Smooth muscle cell (in vitro differentiated cells): ENCODE measurements at regions not wholly inside any gene's neighbourhood (a gene's known extent, or its start where the extent isn't known, plus 50 kb on each side); places are given as distances from the start of the nearest gene placed in this dataset.

Experiments used
- DNase-seq: peaks from one replicate; lab custom pipeline; 2025; ENCODE audit not compliant: unreplicated experiment; lab: John Stamatoyannopoulos, UW
- H2AFZ ChIP-seq: fragments of 200-600 bp; sonication (generic); 2 replicates; pipeline ENCODE4 v1.6.0; 2016; ENCODE audit warnings: antibody characterized with exemption, low read depth, mild to moderate bottlenecking
- H3F3A ChIP-seq: fragments of 200-600 bp; sonication (generic); 2 replicates; pipeline ENCODE4 v1.6.0; 2017; ENCODE audit warnings: antibody characterized with exemption, low read depth
- H3K27ac ChIP-seq: fragments of 200-600 bp; sonication (generic); 2 replicates; pipeline ENCODE4 v1.5.1; 2016; ENCODE audit warnings: low read depth, mild to moderate bottlenecking
- H3K27me3 ChIP-seq: fragments of 200-600 bp; sonication (generic); 2 replicates; pipeline ENCODE4 v1.6.1; 2016; ENCODE audit warnings: low read depth, mild to moderate bottlenecking
- H3K36me3 ChIP-seq: fragments of 200-600 bp; sonication (generic); 2 replicates; pipeline ENCODE4 v1.5.1; 2016; ENCODE audit warnings: low read depth
- H3K4me1 ChIP-seq: fragments of 200-600 bp; sonication (generic); 2 replicates; pipeline ENCODE4 v1.5.1; 2016; ENCODE audit warnings: low read depth
- H3K4me2 ChIP-seq: fragments of 200-600 bp; sonication (generic); 2 replicates; pipeline ENCODE4 v1.6.0; 2016; ENCODE audit warnings: mild to moderate bottlenecking
- H3K4me3 ChIP-seq: fragments of 200-600 bp; sonication (generic); 2 replicates; pipeline ENCODE4 v1.5.1; 2016; ENCODE audit warnings: mild to moderate bottlenecking
- H3K79me2 ChIP-seq: fragments of 200-600 bp; sonication (generic); 2 replicates; pipeline ENCODE4 v1.6.0; 2016; ENCODE audit warnings: low read depth, mild to moderate bottlenecking
- H3K9ac ChIP-seq: fragments of 200-600 bp; sonication (generic); 2 replicates; pipeline ENCODE4 v1.6.0; 2016; ENCODE audit warnings: low read depth
- H3K9me3 ChIP-seq: fragments of 200-600 bp; sonication (generic); replicated peaks from 2 replicates; pipeline ENCODE4 v1.5.1; 2016; ENCODE audit warnings: low read depth
- H4K20me1 ChIP-seq: fragments of 200-600 bp; sonication (generic); 2 replicates; pipeline ENCODE4 v1.6.0; 2016; ENCODE audit warnings: low read depth
- CTCF ChIP-seq: fragments of 200-600 bp; sonication (generic); IDR thresholded peaks from 2 replicates; pipeline ENCODE4 v1.5.1; 2017; ENCODE audit warnings: borderline replicate concordance, mild to moderate bottlenecking, antibody characterized with exemption; ENCODE audit not compliant: insufficient read depth, poor library complexity, severe bottlenecking
- WGBS: methylation state at CpG from one replicate; pipeline ENCODE4 v1.1.7; 2016; ENCODE audit warnings: low lambda C conversion rate; 5-methylcytosine and 5-hydroxymethylcytosine counted together

GRCh38 chr16:64225696-64226095 is 896.2 kb downstream of the CDH11 start:
- no peaks in the 10 kb centered on the region for H4K20me1 ChIP-seq
- no peaks in the 10 kb centered on the region for H3K36me3 ChIP-seq
- H3K9me3 ChIP-seq: no peaks in the 10 kb centered on the region
- no peak for TF ChIP-seq CTCF
- H3K4me2 ChIP-seq: no peak overlapping the region
- no peak overlapping the region for H3K27ac ChIP-seq
- no peak overlapping the region for H3K9ac ChIP-seq
- H3K27me3 ChIP-seq: no peaks in the 10 kb centered on the region
- no peaks in the 10 kb centered on the region for H3K79me2 ChIP-seq
- 82% methylated on average over 2 of the region's 2 CpGs for WGBS
- H3K4me1 ChIP-seq: no peaks in the 10 kb centered on the region
- DNase-seq: no peak
- H3K4me3 ChIP-seq: no peak overlapping the region
- no peak overlapping the region for H2AFZ ChIP-seq
- no peaks in the 10 kb centered on the region for H3F3A ChIP-seq

GRCh38 chr16:64225036-64225435 is 896.8 kb downstream of the CDH11 start:
- no peak overlapping the region for H3K4me3 ChIP-seq
- H3F3A ChIP-seq: no peaks in the 10 kb centered on the region
- no peak overlapping the region for H3K27ac ChIP-seq
- no peaks in the 10 kb centered on the region for H4K20me1 ChIP-seq
- no peaks in the 10 kb centered on the region for H3K4me1 ChIP-seq
- 88% methylated on average over 10 of the region's 10 CpGs for WGBS
- no peak overlapping the region for H3K9ac ChIP-seq
- TF ChIP-seq CTCF: no peak
- H3K4me2 ChIP-seq: no peak overlapping the region
- H3K9me3 ChIP-seq: no peaks in the 10 kb centered on the region
- no peaks in the 10 kb centered on the region for H3K36me3 ChIP-seq
- H2AFZ ChIP-seq: no peak overlapping the region
- H3K27me3 ChIP-seq: no peaks in the 10 kb centered on the region
- H3K79me2 ChIP-seq: no peaks in the 10 kb centered on the region
- no peak for DNase-seq

- 37% methylated on average over 4 of the region's 4 CpGs for whole genome bisulfite sequencing
- H3K79me2 ChIP-seq: no peaks in the 10 kb centered on the region
- H3F3A ChIP-seq: no peaks in the 10 kb centered on the region
- no peak overlapping the region for H3K4me3 ChIP-seq
- H3K4me2 ChIP-seq: peak overlapping the region; percentile 58
- H3K27me3 ChIP-seq: no peaks in the 10 kb centered on the region
- H3K9ac ChIP-seq: no peak overlapping the region
- H3K9me3 ChIP-seq: no peaks in the 10 kb centered on the region
- TF ChIP-seq CTCF: no peak
- no peaks in the 10 kb centered on the region for H3K4me1 ChIP-seq
- DNase-seq: no peak
- peak overlapping the region; percentile 62 for H2AFZ ChIP-seq
- H3K27ac ChIP-seq: no peak overlapping the region
- no peaks in the 10 kb centered on the region for H3K36me3 ChIP-seq
- no peaks in the 10 kb centered on the region for H4K20me1 ChIP-seq
These were observed 903.9 kb downstream of the CDH11 start for GRCh38 chr16:64217789-64218535.

DNA sequence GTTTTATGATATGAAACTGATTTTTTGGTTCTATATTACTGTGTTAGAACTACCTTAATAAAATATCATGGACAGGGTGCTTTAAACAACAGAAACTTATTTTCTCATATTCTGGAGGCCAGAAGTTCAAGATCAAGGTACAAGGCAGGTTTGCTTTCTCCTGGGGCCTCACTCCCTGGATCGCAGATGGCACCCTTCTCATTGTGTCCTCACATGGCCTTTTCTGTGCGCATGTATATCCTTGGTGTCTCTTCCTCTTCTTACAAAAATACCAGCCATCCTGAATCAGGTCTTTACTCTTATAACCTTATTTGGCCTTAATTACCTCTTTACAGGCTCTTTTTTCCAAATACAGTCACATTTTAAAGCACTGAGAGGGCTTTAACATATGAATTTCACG is 906.1 kb downstream of the CDH11 start:
- no peak overlapping the region for H3K4me2 ChIP-seq
- 96% methylated on average over 3 of the region's 3 CpGs for WGBS
- H2AFZ ChIP-seq: no peak overlapping the region
- no peaks in the 10 kb centered on the region for H3K36me3 ChIP-seq
- no peak overlapping the region for H3K4me3 ChIP-seq
- H3K27me3 ChIP-seq: no peaks in the 10 kb centered on the region
- no peak for DNase-seq
- no peak overlapping the region for H3K9ac ChIP-seq
- no peaks in the 10 kb centered on the region for H3F3A ChIP-seq
- H3K9me3 ChIP-seq: no peaks in the 10 kb centered on the region
- no peaks in the 10 kb centered on the region for H3K4me1 ChIP-seq
- TF ChIP-seq CTCF: no peak
- H4K20me1 ChIP-seq: no peaks in the 10 kb centered on the region
- H3K27ac ChIP-seq: no peak overlapping the region
- H3K79me2 ChIP-seq: no peaks in the 10 kb centered on the region
